HL-60 (cell line): ENCODE measurements at regions not wholly inside any gene's neighbourhood (a gene's known extent, or its start where the extent isn't known, plus 50 kb on each side); places are given as distances from the start of the nearest gene placed in this dataset.
"Not testable (repeated sequence)": the region's sequence is repeated elsewhere in the genome, so short reads cannot be mapped to it uniquely, and the experiment has no call there.

ENCODE experiments used
- DNase-seq, 2 experiments: peaks; one replicate each; pipeline ENCODE4 v3.0.0-alpha.2; 2010 to 2020; ENCODE audit warnings: low read depth in 1 of 2, low spot score in 1 of 2
- H3K27ac ChIP-seq: fragments of 250-450 bp; sonication (Bioruptor Pico); replicated peaks from 2 replicates; pipeline ENCODE4 v1.5.1; 2020; ENCODE audit warnings: mild to moderate bottlenecking, moderate library complexity
- H3K27me3 ChIP-seq: fragments of 250-450 bp; sonication (Bioruptor Pico); 2 replicates; pipeline ENCODE4 v1.5.1; 2021; ENCODE audit warnings: mild to moderate bottlenecking, moderate library complexity; ENCODE audit not compliant: insufficient read depth, poor library complexity, severe bottlenecking
- H3K4me3 ChIP-seq: replicated peaks from 2 replicates; pipeline ENCODE4 v1.5.1; 2011; ENCODE audit warnings: mild to moderate bottlenecking, control low read depth, low read length; ENCODE audit not compliant: insufficient read depth
- GABPA ChIP-seq: IDR thresholded peaks from 2 replicates; pipeline ENCODE4 v1.6.1; 2012; ENCODE audit warnings: low read depth
- POLR2AphosphoS5 ChIP-seq: IDR thresholded peaks from 2 replicates; pipeline ENCODE4 v1.6.1; 2012; ENCODE audit warnings: low read depth
- SPI1 ChIP-seq: IDR thresholded peaks from 2 replicates; pipeline ENCODE4 v1.6.1; 2012; ENCODE audit warnings: low read depth, mild to moderate bottlenecking, borderline replicate concordance
- TF ChIP-seq, protein P1 (sequence below): IDR thresholded peaks from 2 replicates; pipeline ENCODE4 v1.6.1; 2012; ENCODE audit warnings: low read depth; ENCODE audit not compliant: insufficient replicate concordance
- TF ChIP-seq, protein P2 (sequence below): IDR thresholded peaks from one replicate; pipeline ENCODE4 v1.5.1; 2011; ENCODE audit warnings: low read length, control low read depth, inconsistent platforms; ENCODE audit not compliant: insufficient read depth

DNA sequence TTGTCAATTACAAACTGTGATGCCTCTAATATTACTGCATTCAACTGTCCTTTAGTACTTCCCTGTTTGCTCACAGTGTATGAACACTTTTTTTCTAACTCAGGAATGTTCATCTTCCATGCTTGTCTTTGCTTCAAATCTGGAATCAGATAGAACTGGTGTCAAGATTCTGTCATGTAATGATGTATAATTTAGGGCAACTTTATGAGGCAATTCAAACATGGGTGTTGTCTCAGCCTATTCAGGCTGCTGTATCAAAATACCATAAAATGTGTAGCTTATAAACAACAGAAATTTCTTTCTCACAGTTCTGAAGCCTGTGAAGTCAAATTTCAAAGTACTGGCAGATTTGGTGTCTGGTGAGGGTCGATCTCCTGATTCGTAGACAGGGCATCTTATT lies 1012.9 kb downstream of the RAB28 start:
- H3K27me3 ChIP-seq: no peaks in the 10 kb centered on the region
- no peak overlapping the region for H3K4me3 ChIP-seq
- no peak overlapping the region for H3K27ac ChIP-seq
- no peak for DNase-seq
- TF ChIP-seq, protein P1, sequence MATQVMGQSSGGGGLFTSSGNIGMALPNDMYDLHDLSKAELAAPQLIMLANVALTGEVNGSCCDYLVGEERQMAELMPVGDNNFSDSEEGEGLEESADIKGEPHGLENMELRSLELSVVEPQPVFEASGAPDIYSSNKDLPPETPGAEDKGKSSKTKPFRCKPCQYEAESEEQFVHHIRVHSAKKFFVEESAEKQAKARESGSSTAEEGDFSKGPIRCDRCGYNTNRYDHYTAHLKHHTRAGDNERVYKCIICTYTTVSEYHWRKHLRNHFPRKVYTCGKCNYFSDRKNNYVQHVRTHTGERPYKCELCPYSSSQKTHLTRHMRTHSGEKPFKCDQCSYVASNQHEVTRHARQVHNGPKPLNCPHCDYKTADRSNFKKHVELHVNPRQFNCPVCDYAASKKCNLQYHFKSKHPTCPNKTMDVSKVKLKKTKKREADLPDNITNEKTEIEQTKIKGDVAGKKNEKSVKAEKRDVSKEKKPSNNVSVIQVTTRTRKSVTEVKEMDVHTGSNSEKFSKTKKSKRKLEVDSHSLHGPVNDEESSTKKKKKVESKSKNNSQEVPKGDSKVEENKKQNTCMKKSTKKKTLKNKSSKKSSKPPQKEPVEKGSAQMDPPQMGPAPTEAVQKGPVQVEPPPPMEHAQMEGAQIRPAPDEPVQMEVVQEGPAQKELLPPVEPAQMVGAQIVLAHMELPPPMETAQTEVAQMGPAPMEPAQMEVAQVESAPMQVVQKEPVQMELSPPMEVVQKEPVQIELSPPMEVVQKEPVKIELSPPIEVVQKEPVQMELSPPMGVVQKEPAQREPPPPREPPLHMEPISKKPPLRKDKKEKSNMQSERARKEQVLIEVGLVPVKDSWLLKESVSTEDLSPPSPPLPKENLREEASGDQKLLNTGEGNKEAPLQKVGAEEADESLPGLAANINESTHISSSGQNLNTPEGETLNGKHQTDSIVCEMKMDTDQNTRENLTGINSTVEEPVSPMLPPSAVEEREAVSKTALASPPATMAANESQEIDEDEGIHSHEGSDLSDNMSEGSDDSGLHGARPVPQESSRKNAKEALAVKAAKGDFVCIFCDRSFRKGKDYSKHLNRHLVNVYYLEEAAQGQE: no peak
- TF ChIP-seq, protein P2, sequence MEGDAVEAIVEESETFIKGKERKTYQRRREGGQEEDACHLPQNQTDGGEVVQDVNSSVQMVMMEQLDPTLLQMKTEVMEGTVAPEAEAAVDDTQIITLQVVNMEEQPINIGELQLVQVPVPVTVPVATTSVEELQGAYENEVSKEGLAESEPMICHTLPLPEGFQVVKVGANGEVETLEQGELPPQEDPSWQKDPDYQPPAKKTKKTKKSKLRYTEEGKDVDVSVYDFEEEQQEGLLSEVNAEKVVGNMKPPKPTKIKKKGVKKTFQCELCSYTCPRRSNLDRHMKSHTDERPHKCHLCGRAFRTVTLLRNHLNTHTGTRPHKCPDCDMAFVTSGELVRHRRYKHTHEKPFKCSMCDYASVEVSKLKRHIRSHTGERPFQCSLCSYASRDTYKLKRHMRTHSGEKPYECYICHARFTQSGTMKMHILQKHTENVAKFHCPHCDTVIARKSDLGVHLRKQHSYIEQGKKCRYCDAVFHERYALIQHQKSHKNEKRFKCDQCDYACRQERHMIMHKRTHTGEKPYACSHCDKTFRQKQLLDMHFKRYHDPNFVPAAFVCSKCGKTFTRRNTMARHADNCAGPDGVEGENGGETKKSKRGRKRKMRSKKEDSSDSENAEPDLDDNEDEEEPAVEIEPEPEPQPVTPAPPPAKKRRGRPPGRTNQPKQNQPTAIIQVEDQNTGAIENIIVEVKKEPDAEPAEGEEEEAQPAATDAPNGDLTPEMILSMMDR: no peak
- TF ChIP-seq GABPA (no peak), POLR2AphosphoS5 (no peak), SPI1 (no peak)

DNA sequence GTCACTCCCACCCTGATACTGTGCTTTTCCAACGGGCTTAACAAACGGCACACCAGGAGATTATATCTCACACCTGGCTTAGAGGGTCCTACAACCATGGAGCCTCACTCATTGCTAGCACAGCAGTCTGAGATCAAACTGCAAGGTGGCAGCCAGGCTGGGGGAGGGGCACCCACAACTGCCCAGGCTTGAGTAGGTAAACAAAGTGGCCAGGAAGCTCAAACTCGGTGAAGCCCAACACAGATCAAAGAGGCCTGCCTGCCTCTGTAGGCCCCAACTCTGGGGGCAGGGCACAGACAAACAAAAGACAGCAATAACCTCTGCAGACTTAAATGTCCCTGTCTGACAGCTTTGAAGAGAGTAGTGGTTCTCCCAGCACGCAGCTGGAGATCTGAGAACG lies 1022.6 kb downstream of the RAB28 start:
- H3K4me3 ChIP-seq, DNase-seq, H3K27ac ChIP-seq, H3K27me3 ChIP-seq: not testable (repeated sequence)

DNA sequence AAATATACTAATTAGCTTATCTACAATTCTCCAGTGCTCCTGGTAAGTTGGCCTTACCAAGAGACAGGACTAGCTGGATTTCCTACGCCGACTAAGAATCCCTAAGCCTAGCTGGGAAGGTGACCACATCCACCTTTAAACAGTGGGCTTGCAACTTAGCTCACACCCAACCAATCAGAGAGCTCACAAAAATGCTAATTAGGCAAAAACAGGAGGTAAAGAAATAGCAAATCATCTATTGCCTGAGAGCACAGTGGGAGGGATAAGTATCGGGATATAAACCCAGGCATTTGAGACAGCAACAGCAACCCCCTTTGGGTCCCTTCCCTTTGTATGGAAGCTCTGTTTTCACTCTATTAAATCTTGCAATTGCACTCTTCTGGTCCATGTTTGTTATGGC lies 1025.0 kb downstream of the RAB28 start:
- TF ChIP-seq, protein P1: no peak
- TF ChIP-seq, protein P2: no peak
- no peak for TF ChIP-seq POLR2AphosphoS5
- TF ChIP-seq SPI1: no peak
- TF ChIP-seq GABPA: no peak
- Histone ChIP-seq H3K4me3 (no peak overlapping the region), H3K27me3 (no peaks in the 10 kb centered on the region), H3K27ac (no peak overlapping the region)
- no peak for DNase-seq

DNA sequence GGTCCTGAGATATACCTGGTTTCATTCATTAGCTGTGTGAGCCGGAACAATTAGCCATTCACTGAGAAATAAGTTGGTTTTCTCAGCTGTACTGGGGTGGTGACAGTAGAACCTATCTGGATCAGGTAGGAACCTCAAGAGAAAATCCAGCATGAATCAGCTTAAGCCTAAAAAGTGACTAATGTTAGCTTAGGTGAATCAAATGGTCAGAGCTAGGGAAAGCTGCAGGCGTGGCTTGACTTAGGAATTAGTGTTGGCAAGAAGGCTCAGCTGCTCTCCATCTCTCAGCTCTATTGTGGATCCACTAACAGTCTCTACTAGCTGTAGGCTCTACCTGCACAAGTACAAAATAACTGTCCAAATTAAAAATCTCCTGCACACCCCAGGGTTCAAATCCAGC lies 1025.5 kb downstream of the RAB28 start:
- TF ChIP-seq GABPA: no peak
- TF ChIP-seq POLR2AphosphoS5: no peak
- Histone ChIP-seq H3K4me3 (no peak overlapping the region), H3K27me3 (no peaks in the 10 kb centered on the region), H3K27ac (no peak overlapping the region)
- DNase-seq: no peak

DNA sequence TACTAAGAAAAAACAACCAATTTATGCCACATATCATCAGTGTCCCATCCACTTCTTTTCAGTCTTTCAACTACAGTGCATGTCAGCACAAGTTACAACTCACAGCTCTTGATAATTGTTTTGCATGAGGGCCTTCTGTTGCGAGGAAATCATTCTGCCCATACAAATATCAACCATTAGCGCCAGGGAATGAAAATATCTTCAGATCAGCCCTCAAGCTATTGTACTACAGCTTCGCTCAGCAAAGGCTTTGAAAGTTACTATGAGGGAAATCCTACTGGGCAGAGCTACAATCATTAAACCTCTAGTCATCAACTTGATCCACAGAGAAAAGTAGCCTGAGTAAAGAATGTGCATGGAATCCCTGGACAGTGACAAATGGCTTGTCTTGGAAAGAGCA lies 1023.6 kb upstream of the HS3ST1 start:
- DNase-seq: no peak
- Histone ChIP-seq H3K27ac (no peak overlapping the region), H3K27me3 (no peaks in the 10 kb centered on the region), H3K4me3 (no peak overlapping the region)
- TF ChIP-seq SPI1: no peak
- no peak for TF ChIP-seq POLR2AphosphoS5
- TF ChIP-seq GABPA: no peak
- TF ChIP-seq, protein P1: no peak
- TF ChIP-seq, protein P2: no peak
